Embryonic facial prominence (tissue), 1 donor: ENCODE measurements at regions not wholly inside any gene's neighbourhood (a gene's known extent, or its start where the extent isn't known, plus 50 kb on each side); places are given as distances from the start of the nearest gene placed in this dataset.

Experiments
- DNase-seq: peaks from one replicate; pipeline ENCODE4 v3.0.0-alpha.2; 2016; ENCODE audit errors: extremely low spot score

- DNase-seq = no peak
Measured at GRCh38 chr12:124504273-124505000, 63.0 kb downstream of the NCOR2 start.

GRCh38 chr12:124503305-124503704, 64.1 kb downstream of the NCOR2 start:
- no peak for DNase-seq

GRCh38 chr12:124502379-124502778, 65.0 kb downstream of the NCOR2 start:
- no peak for DNase-seq

- DNase-seq = no peak
Measured at GRCh38 chr12:124501827-124502226, 65.6 kb downstream of the NCOR2 start.

GRCh38 chr12:124501112-124501561, 66.3 kb downstream of the NCOR2 start:
- no peak for DNase-seq

- DNase-seq = no peak
Measured at GRCh38 chr12:124499898-124500244, 67.5 kb downstream of the NCOR2 start.

GRCh38 chr12:124499190-124499753, 68.1 kb downstream of the NCOR2 start:
- DNase-seq = no peak

GRCh38 chr12:124498275-124499189, 68.9 kb downstream of the NCOR2 start:
- DNase-seq = peak; percentile 50

- no peak for DNase-seq
Measured at GRCh38 chr12:124497658-124498057, 69.8 kb downstream of the NCOR2 start.

- DNase-seq = no peak
Measured at GRCh38 chr12:124497039-124497438, 70.4 kb downstream of the NCOR2 start.

- DNase-seq = no peak
Measured at GRCh38 chr12:124496584-124496983, 70.8 kb downstream of the NCOR2 start.

- DNase-seq = no peak
Measured at GRCh38 chr12:124495194-124495983, 72.0 kb downstream of the NCOR2 start.

GRCh38 chr12:124494751-124495129, 72.7 kb downstream of the NCOR2 start:
- no peak for DNase-seq

GRCh38 chr12:124493809-124494750, 73.3 kb downstream of the NCOR2 start:
- DNase-seq = no peak

- DNase-seq = no peak
Measured at GRCh38 chr12:124492879-124493808, 74.3 kb downstream of the NCOR2 start.

- no peak for DNase-seq
Measured at GRCh38 chr12:124491856-124492420, 75.5 kb downstream of the NCOR2 start.

GRCh38 chr12:124491310-124491709, 76.1 kb downstream of the NCOR2 start:
- no peak for DNase-seq

- DNase-seq = no peak
Measured at GRCh38 chr12:124490584-124491305, 76.7 kb downstream of the NCOR2 start.
